AG04450 (cell line): ENCODE measurements at regions not wholly inside any gene's neighbourhood (a gene's known extent, or its start where the extent isn't known, plus 50 kb on each side); places are given as distances from the start of the nearest gene placed in this dataset.

Experiments used
- CTCF ChIA-PET: fragments of 300-600, 350-600 bp; formaldehyde crosslinking; extraction: SDS; loops from one replicate; lab custom pipeline; 2022; ENCODE audit warnings: antibody characterized with exemption, inconsistent platforms; lab: Charles Lee
- POLR2A ChIA-PET: fragments of 350-600 bp; formaldehyde crosslinking; extraction: SDS; loops from one replicate; lab custom pipeline; 2021; ENCODE audit warnings: antibody characterized with exemption, inconsistent platforms; lab: Yijun Ruan, JAX
- DNase-seq: peaks from one replicate; pipeline ENCODE4 v3.0.0-alpha.2; 2011; ENCODE audit warnings: low read depth, low spot score
- H3K27ac ChIP-seq: one replicate; pipeline ENCODE4 v1.5.1; 2012; ENCODE audit warnings: low read depth, low read length, control low read depth
- H3K27me3 ChIP-seq: one replicate; pipeline ENCODE4 v1.6.0; 2012; ENCODE audit warnings: low read length; ENCODE audit not compliant: control insufficient read depth, insufficient read depth
- H3K4me3 ChIP-seq: 2 replicates; pipeline ENCODE4 v1.5.1; 2011; ENCODE audit warnings: mild to moderate bottlenecking, low read depth, low read length, control low read depth
- H3K9me3 ChIP-seq: 2 replicates; pipeline ENCODE4 v1.5.1; 2012; ENCODE audit warnings: low read length; ENCODE audit not compliant: control insufficient read depth, insufficient read depth
- CTCF ChIP-seq: IDR thresholded peaks from 2 replicates; pipeline ENCODE4 v1.5.1; 2011; ENCODE audit warnings: low read depth, low read length, control low read depth, inconsistent platforms

- Histone ChIP-seq H3K27ac (no peak overlapping the region), H3K27me3 (no peaks in the 10 kb centered on the region), H3K9me3 (no peaks in the 10 kb centered on the region), H3K4me3 (no peak overlapping the region)
- ChIA-PET POLR2A (no interaction called here), CTCF (no interaction called here)
- TF ChIP-seq CTCF, result no peak
- no peak for DNase-seq
Observed at GRCh38 chrY:21200246-21200645, 310.9 kb upstream of the RBMY1B start.

GRCh38 chrY:21227849-21228248 lies 283.3 kb upstream of the RBMY1B start:
- Histone ChIP-seq H3K4me3 (no peak overlapping the region), H3K27ac (no peak overlapping the region), H3K9me3 (no peaks in the 10 kb centered on the region), H3K27me3 (no peaks in the 10 kb centered on the region)
- ChIA-PET CTCF (no interaction called here), POLR2A (no interaction called here)
- no peak for DNase-seq
- TF ChIP-seq CTCF, result no peak

GRCh38 chrY:21240221-21240620 lies 270.9 kb upstream of the RBMY1B start:
- no peak for DNase-seq
- Histone ChIP-seq H3K9me3 (no peaks in the 10 kb centered on the region), H3K27me3 (no peaks in the 10 kb centered on the region), H3K27ac (no peak overlapping the region), H3K4me3 (no peak overlapping the region)
- POLR2A ChIA-PET, result no interaction called here
- CTCF ChIA-PET, result no interaction called here
- no peak for TF ChIP-seq CTCF

- CTCF ChIA-PET, result no interaction called here
- no peak for DNase-seq
- H3K27me3 ChIP-seq, result no peaks in the 10 kb centered on the region
- no peak overlapping the region for H3K27ac ChIP-seq
- no peak overlapping the region for H3K4me3 ChIP-seq
- no peaks in the 10 kb centered on the region for H3K9me3 ChIP-seq
- TF ChIP-seq CTCF, result no peak
- POLR2A ChIA-PET, result no interaction called here
Observed at GRCh38 chrY:21240662-21241310, 270.4 kb upstream of the RBMY1B start.

GRCh38 chrY:21242793-21243192 lies 268.3 kb upstream of the RBMY1B start:
- Histone ChIP-seq H3K27me3 (no peaks in the 10 kb centered on the region), H3K4me3 (no peak overlapping the region), H3K27ac (no peak overlapping the region), H3K9me3 (peaks cover 4% of the 10 kb centered on the region; the same call in 1 of the 2 replicates)
- TF ChIP-seq CTCF, result no peak
- POLR2A ChIA-PET, result no interaction called here
- CTCF ChIA-PET, result no interaction called here
- no peak for DNase-seq
